ENCODE measurements at regions not wholly inside any gene's neighbourhood (a gene's known extent, or its start where the extent isn't known, plus 50 kb on each side); places are given as distances from the start of the nearest gene placed in this dataset.

GRCh38 chr2:150286730-150287362 is 200.6 kb downstream of the RND3 start:
- Histone ChIP-seq H3K4me3 (no peak overlapping the region), H3K36me3 (no peaks in the 10 kb centered on the region), H3K4me1 (no peaks in the 10 kb centered on the region; a peak in 1 of 20 replicates), H3K9me3 (replicated peaks in 1 of 11) (no peaks in the 10 kb centered on the region), H3K9ac (no peak overlapping the region), H3K27me3 (no peaks in the 10 kb centered on the region), H3K27ac (no peak overlapping the region), H3K4me2 (no peak overlapping the region), H4K20me1 (no peaks in the 10 kb centered on the region)
- TF ChIP-seq Cebpa-rat (IDR thresholded peaks at IDR 0.05), result no peak

GRCh38 chr2:150284116-150284515 is 203.4 kb downstream of the RND3 start:
- Histone ChIP-seq H3K4me1 (peaks cover 8 to 17% (median 12%) of the 10 kb centered on the region in 10 experiments; a peak in 17 of 20 replicates), H4K20me1 (no peaks in the 10 kb centered on the region), H3K36me3 (no peaks in the 10 kb centered on the region), H3K27ac (no peak overlapping the region), H3K9ac (no peak overlapping the region), H3K4me3 (no peak overlapping the region), H3K27me3 (no peaks in the 10 kb centered on the region), H3K4me2 (no peak overlapping the region), H3K9me3 (replicated peaks in 1 of 11) (peaks cover 4 to 8% (median 4%) of the 10 kb centered on the region in 11 experiments; a peak in 21 of 22 replicates)
- no peak for TF ChIP-seq Cebpa-rat (IDR thresholded peaks at IDR 0.05)

GRCh38 chr2:150282771-150283371 is 204.6 kb downstream of the RND3 start:
- Histone ChIP-seq H3K9ac (no peak overlapping the region), H3K27ac (no peak overlapping the region), H3K4me2 (no peak overlapping the region), H3K27me3 (no peaks in the 10 kb centered on the region), H3K9me3 (replicated peaks in 1 of 11) (peaks cover 14 to 20% (median 16%) of the 10 kb centered on the region in 11 experiments), H3K4me1 (peaks cover 8 to 17% (median 12%) of the 10 kb centered on the region in 10 experiments; a peak in 17 of 20 replicates), H3K4me3 (no peak overlapping the region), H3K36me3 (no peaks in the 10 kb centered on the region), H4K20me1 (no peaks in the 10 kb centered on the region)
- 0 out of 22 replicates have a peak, but pooled peaks of 1 of the 11 experiments have one; percentile 17 for TF ChIP-seq Cebpa-rat (IDR thresholded peaks at IDR 0.05)

- Histone ChIP-seq H3K9ac (no peak overlapping the region), H3K4me3 (no peak overlapping the region), H3K27me3 (no peaks in the 10 kb centered on the region), H3K36me3 (no peaks in the 10 kb centered on the region), H3K9me3 (replicated peaks in 1 of 11) (peaks cover 19 to 25% (median 22%) of the 10 kb centered on the region in 11 experiments), H3K27ac (no peak overlapping the region), H4K20me1 (no peaks in the 10 kb centered on the region), H3K4me2 (no peak overlapping the region), H3K4me1 (peaks cover 8 to 17% (median 12%) of the 10 kb centered on the region in 10 experiments; a peak in 17 of 20 replicates)
- no peak for TF ChIP-seq Cebpa-rat (IDR thresholded peaks at IDR 0.05)
Observed at GRCh38 chr2:150282357-150282756, 205.1 kb downstream of the RND3 start.

- Histone ChIP-seq H3K27me3 (no peaks in the 10 kb centered on the region), H3K36me3 (no peaks in the 10 kb centered on the region; a peak in 1 of 22 replicates), H3K27ac (no peak overlapping the region), H3K4me1 (peaks cover 8 to 17% (median 12%) of the 10 kb centered on the region in 10 experiments; a peak in 17 of 20 replicates), H4K20me1 (no peaks in the 10 kb centered on the region), H3K9me3 (replicated peaks in 1 of 11) (peaks cover 41 to 46% (median 43%) of the 10 kb centered on the region in 11 experiments), H3K4me2 (peak overlapping the region in 9 of 11 experiments; percentile 17 to 35 (median 30); a peak in 13 of 22 replicates), H3K4me3 (no peak overlapping the region), H3K9ac (no peak overlapping the region)
- no peak for TF ChIP-seq Cebpa-rat (IDR thresholded peaks at IDR 0.05)
Observed at GRCh38 chr2:150280231-150280630, 207.2 kb downstream of the RND3 start.

GRCh38 chr2:150279686-150280085 is 207.8 kb downstream of the RND3 start:
- H3K4me2 ChIP-seq, result no peak overlapping the region

GRCh38 chr2:150276737-150277136 is 210.7 kb downstream of the RND3 start:
- Histone ChIP-seq H3K4me3 (no peak overlapping the region), H3K4me1 (peaks cover 8 to 17% (median 12%) of the 10 kb centered on the region in 10 experiments; a peak in 17 of 20 replicates), H4K20me1 (no peaks in the 10 kb centered on the region), H3K9me3 (replicated peaks in 1 of 11) (peaks cover 45 to 55% (median 53%) of the 10 kb centered on the region in 11 experiments), H3K27me3 (no peaks in the 10 kb centered on the region), H3K4me2 (no peak overlapping the region), H3K9ac (no peak overlapping the region), H3K27ac (no peak overlapping the region), H3K36me3 (no peaks in the 10 kb centered on the region; a peak in 1 of 22 replicates)
- no peak for TF ChIP-seq Cebpa-rat (IDR thresholded peaks at IDR 0.05)

More at GRCh38 chr2:150279686-150280085, 207.8 kb downstream of the RND3 start:
- TF ChIP-seq Cebpa-rat (IDR thresholded peaks at IDR 0.05), result no peak
- Histone ChIP-seq H3K36me3 (no peaks in the 10 kb centered on the region; a peak in 1 of 22 replicates), H3K27me3 (no peaks in the 10 kb centered on the region), H3K9me3 (replicated peaks in 1 of 11) (peaks cover 45 to 51% (median 48%) of the 10 kb centered on the region in 11 experiments), H3K4me3 (no peak overlapping the region), H3K4me1 (peaks cover 8 to 17% (median 12%) of the 10 kb centered on the region in 10 experiments; a peak in 17 of 20 replicates), H3K9ac (no peak overlapping the region), H3K27ac (no peak overlapping the region), H4K20me1 (no peaks in the 10 kb centered on the region)

GRCh38 chr2:150274108-150274507 is 213.4 kb downstream of the RND3 start:
- no peak overlapping the region for H3K4me2 ChIP-seq
- H3K4me1 ChIP-seq, result no peaks in the 10 kb centered on the region
- peaks cover 40 to 51% (median 46%) of the 10 kb centered on the region in 11 experiments for H3K9me3 ChIP-seq (replicated peaks in 1 of 11)
- no peaks in the 10 kb centered on the region for H4K20me1 ChIP-seq
- H3K36me3 ChIP-seq, result no peaks in the 10 kb centered on the region; a peak in 1 of 22 replicates
- no peak overlapping the region for H3K4me3 ChIP-seq
- no peak overlapping the region for H3K27ac ChIP-seq
- H3K27me3 ChIP-seq, result no peaks in the 10 kb centered on the region
- no peak for TF ChIP-seq Cebpa-rat (IDR thresholded peaks at IDR 0.05)
- no peak overlapping the region for H3K9ac ChIP-seq

- H3K4me1 ChIP-seq, result peaks cover 0 to 11% (median 5%) of the 10 kb centered on the region in 10 experiments; a peak in 9 of 20 replicates
- H3K9ac ChIP-seq, result no peak overlapping the region
Observed at GRCh38 chr2:150271952-150272802, 215.3 kb downstream of the RND3 start.

More at GRCh38 chr2:150271952-150272802, 215.3 kb downstream of the RND3 start:
- TF ChIP-seq Cebpa-rat (IDR thresholded peaks at IDR 0.05), result no peak
- no peaks in the 10 kb centered on the region for H3K27me3 ChIP-seq
- no peak overlapping the region for H3K4me2 ChIP-seq
- H3K4me3 ChIP-seq, result no peak overlapping the region
- H3K36me3 ChIP-seq, result no peaks in the 10 kb centered on the region; a peak in 1 of 22 replicates
- peaks cover 22 to 32% (median 28%) of the 10 kb centered on the region in 11 experiments for H3K9me3 ChIP-seq (replicated peaks in 1 of 11)
- H3K27ac ChIP-seq, result no peak overlapping the region
- H4K20me1 ChIP-seq, result no peaks in the 10 kb centered on the region
